Activated CD4-positive, alpha-beta memory T cell treated with anti-CD3 and anti-CD28 coated beads for 36 hours (primary cell): ENCODE measurements at regions not wholly inside any gene's neighbourhood (a gene's known extent, or its start where the extent isn't known, plus 50 kb on each side); places are given as distances from the start of the nearest gene placed in this dataset.

Experiments used
- CTCF ChIA-PET: fragments of 350-600 bp; sonication (Branson Sonifier 250); formaldehyde crosslinking; loops from one replicate; lab custom pipeline; 2021; ENCODE audit warnings: antibody characterized with exemption, inconsistent platforms; lab: Charles Lee
- POLR2A ChIA-PET: fragments of 350-600 bp; sonication (Branson Sonifier 250); formaldehyde crosslinking; loops from one replicate; lab custom pipeline; 2021; ENCODE audit warnings: antibody characterized with exemption; lab: Charles Lee
- DNase-seq: peaks from one replicate; pipeline ENCODE4 v3.0.0-alpha.2; 2020
- H3K27ac Mint-ChIP-seq: one replicate; pipeline ENCODE4 v1.8.0; 2021; ENCODE audit warnings: mixed read lengths
- H3K27me3 Mint-ChIP-seq: one replicate; pipeline ENCODE4 v1.8.0; 2021; ENCODE audit warnings: mixed read lengths
- H3K36me3 Mint-ChIP-seq: one replicate; pipeline ENCODE4 v1.8.0; 2021; ENCODE audit warnings: mixed read lengths
- H3K4me1 Mint-ChIP-seq: one replicate; pipeline ENCODE4 v1.8.0; 2021; ENCODE audit warnings: low read depth, mixed read lengths
- H3K4me3 Mint-ChIP-seq: one replicate; pipeline ENCODE4 v1.8.0; 2021; ENCODE audit warnings: mild to moderate bottlenecking, mixed read lengths
- H3K9me3 Mint-ChIP-seq: one replicate; pipeline ENCODE4 v1.8.0; 2021; ENCODE audit warnings: mixed read lengths
- intact Hi-C: fragments of 100-400 bp; cut with micrococcal nuclease; formaldehyde crosslinking; loops from one replicate; pipeline ENCODE4 v1.15.1; 2023

DNA sequence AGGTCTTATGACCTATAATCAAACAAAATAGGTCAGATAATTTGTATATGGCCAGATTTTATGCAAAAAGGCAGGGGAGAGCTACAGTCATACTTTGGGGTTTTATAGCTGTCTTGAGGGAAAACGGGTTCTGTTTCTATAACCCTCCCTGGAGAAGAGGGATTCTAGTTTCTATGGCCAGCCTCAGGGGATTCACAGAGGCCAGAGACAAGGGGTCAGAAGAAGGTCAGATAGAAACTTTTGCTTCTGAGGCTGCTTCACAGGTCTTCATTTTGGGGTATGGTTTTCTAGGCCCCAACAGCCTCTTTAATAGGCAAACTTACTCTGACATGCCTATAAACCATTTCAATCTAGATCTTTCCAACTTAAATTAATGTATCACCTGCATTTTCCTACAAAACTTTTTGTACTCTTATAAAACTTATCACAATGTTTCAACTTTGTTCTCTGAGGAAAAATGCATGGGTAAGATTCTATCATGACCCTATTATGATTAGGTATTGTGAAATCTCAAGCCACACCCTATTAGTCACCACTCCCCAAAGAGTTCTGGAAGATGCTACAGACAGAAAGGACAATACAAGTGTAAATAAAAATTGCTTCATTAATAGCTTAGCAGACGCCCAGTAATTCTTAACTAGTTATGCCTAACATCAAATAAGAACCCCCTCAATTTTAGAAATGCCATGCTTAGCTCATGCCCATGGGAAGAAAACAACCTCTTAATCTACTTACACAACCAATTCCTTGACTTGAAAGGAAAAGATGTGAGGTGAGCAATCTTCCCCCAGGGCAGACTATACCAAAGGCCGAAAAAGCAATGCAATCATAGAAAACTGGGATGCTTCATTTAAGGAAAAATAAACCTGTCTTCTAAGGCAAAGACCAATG lies 396.6 kb downstream of the TLR4 start:
- Mint-ChIP-seq H3K4me3 (no peak overlapping the region), H3K36me3 (no peaks in the 10 kb centered on the region), H3K27ac (no peak overlapping the region), H3K4me1 (no peaks in the 10 kb centered on the region), H3K9me3 (no peaks in the 10 kb centered on the region), H3K27me3 (no peaks in the 10 kb centered on the region)
- ChIA-PET CTCF (no interaction called here), POLR2A (no interaction called here)
- no peak for DNase-seq
- intact Hi-C loops = no loop called here

DNA sequence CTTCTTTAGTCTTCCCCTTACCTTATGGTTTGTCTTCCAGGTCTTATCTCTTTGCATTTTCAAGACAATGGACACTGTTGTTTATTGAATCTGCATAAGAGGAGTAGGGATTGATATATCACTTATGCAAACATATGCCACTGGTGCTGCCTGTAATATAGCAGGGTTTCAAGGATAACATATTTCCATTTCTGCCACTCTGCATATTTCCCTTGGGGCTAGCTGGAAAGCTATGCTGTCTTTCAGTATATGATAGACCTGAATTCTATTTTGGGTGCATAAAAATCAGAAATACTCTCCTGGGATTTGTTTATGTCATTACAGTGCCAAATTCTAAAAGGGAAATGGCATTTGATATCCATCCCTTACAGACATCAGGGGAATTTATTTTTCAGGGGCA lies 400.2 kb downstream of the TLR4 start:
- intact Hi-C loops = no loop called here
- CTCF ChIA-PET = no interaction called here
- H3K27ac Mint-ChIP-seq = no peak overlapping the region
- no peaks in the 10 kb centered on the region for H3K27me3 Mint-ChIP-seq
- H3K4me1 Mint-ChIP-seq = no peaks in the 10 kb centered on the region
- POLR2A ChIA-PET = no interaction called here
- no peak overlapping the region for H3K4me3 Mint-ChIP-seq
- no peak for DNase-seq
- H3K36me3 Mint-ChIP-seq = no peaks in the 10 kb centered on the region
- H3K9me3 Mint-ChIP-seq = no peaks in the 10 kb centered on the region

DNA sequence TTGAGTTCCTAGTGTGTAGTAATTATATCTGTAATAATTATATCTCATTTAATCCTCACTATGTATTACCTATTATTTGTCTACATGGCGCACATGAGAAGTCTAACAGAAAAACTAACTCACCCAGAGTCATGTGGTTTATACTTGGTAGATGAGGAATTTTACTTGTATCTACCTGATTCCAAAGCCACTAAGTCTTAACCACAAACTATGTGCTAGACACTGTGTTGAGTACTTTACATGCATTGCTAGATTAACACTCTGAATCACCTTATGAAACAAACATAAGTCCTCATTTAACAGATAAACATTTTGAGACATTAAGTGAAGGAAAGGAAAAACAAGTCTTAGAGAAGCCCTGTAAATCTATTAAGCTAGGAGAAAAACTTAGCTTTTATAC lies 404.8 kb downstream of the TLR4 start:
- no peaks in the 10 kb centered on the region for H3K4me1 Mint-ChIP-seq
- POLR2A ChIA-PET = no interaction called here

DNA sequence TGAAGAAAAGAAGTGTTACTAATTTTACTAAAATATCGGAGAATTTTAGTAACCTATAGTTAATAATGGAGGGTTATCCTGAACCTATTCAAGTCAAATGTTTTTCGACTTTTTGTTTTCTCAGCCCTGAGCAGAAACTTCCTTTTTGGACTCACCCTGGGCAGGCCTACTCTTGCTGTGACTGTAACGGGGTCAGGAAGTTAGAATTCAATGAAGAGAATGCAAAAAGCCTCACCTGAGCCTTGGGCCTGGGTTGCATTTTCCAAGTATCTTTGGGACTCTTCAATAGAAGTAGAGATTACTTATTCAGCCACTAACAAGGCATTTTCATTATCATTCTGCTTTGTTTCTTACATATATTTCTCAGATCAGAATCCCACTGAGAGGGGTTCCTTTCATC lies 405.3 kb downstream of the TLR4 start:
- intact Hi-C loops = no loop called here
- Mint-ChIP-seq H3K27me3 (no peaks in the 10 kb centered on the region), H3K4me3 (no peak overlapping the region), H3K4me1 (no peaks in the 10 kb centered on the region), H3K36me3 (no peaks in the 10 kb centered on the region), H3K9me3 (no peaks in the 10 kb centered on the region), H3K27ac (no peak overlapping the region)
- no peak for DNase-seq
- POLR2A ChIA-PET = no interaction called here
- CTCF ChIA-PET = no interaction called here

More for the DNA sequence above, 404.8 kb downstream of the TLR4 start:
- intact Hi-C loops = no loop called here
- Mint-ChIP-seq H3K27me3 (no peaks in the 10 kb centered on the region), H3K27ac (no peak overlapping the region), H3K4me3 (no peak overlapping the region), H3K36me3 (no peaks in the 10 kb centered on the region), H3K9me3 (no peaks in the 10 kb centered on the region)
- no peak for DNase-seq
- CTCF ChIA-PET = no interaction called here

DNA sequence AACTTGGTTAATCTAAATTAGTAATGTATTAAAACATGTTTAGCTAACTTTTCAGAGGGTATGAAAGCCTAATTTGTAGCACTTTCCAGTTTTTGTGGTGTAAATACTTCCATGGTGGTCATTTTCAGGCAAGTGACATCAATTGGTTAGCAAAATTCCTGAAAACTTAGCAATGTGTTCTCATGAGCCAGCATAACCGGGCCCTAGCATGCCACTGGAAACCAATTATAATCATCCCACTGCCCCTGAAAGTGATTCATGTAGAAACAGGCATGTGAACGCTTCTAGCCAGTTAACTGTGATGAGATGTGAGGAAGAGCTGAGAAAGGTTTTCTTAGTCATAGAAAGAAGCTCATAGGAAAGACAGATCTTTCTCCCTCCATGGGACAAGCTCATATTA lies 417.2 kb downstream of the TLR4 start:
- peaks cover 3% of the 10 kb centered on the region for H3K9me3 Mint-ChIP-seq
- H3K4me3 Mint-ChIP-seq = no peak overlapping the region
- no peak overlapping the region for H3K27ac Mint-ChIP-seq
- POLR2A ChIA-PET = interaction anchor here (0.5 kb wide), 1 partner anchor 28 kb away, joined by 3 read pairs; no protein-coding TSS in a partner anchor
- no peaks in the 10 kb centered on the region for H3K36me3 Mint-ChIP-seq
- no peaks in the 10 kb centered on the region for H3K27me3 Mint-ChIP-seq
- no peak for DNase-seq
- CTCF ChIA-PET = no interaction called here
- intact Hi-C loops = no loop called here
- no peaks in the 10 kb centered on the region for H3K4me1 Mint-ChIP-seq

DNA sequence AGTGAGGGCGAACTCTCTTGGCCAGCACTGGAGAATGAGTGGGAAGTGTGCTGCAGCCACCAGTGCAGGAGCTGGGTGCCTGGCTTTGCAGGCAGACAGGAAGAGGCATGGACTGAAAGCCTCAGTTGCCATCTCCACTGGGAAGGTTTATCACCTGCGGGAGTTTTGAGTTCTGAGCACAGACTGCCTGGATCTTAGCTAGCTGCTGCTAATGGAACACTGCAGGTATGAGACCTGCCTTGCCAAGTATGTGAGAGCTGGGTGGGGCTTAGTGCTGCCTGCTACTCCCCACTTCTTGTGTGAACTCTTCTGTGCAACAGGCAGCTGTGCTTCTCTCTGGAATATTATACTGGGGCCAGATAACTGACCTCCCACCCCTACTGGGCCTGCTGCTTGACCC lies 424.1 kb downstream of the TLR4 start:
- no peaks in the 10 kb centered on the region for H3K36me3 Mint-ChIP-seq
- H3K9me3 Mint-ChIP-seq = peaks cover 11% of the 10 kb centered on the region
- DNase-seq = no peak
- H3K27me3 Mint-ChIP-seq = no peaks in the 10 kb centered on the region
- CTCF ChIA-PET = no interaction called here
- intact Hi-C loops = no loop called here
- no peak overlapping the region for H3K4me3 Mint-ChIP-seq
- POLR2A ChIA-PET = no interaction called here
- H3K4me1 Mint-ChIP-seq = no peaks in the 10 kb centered on the region
- no peak overlapping the region for H3K27ac Mint-ChIP-seq

DNA sequence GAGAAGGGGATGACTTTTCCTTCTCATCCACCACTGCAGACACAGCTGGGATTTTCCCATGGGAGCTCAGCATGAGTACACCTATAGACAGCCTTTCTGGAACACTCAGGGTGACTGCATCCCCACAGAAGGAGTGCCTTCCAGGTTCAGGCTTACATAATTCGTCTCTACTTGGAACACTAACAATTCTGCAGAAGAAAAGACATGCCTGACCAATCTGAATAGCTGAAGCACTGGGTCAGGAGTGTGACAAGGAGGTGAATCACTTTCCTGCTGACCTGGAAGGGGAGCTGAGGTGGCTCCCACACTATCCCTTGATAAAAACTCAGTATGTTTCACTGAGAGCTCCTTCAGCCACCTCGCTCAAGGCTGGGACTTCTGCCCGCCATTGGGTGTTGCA lies 425.3 kb downstream of the TLR4 start:
- ChIA-PET CTCF (no interaction called here), POLR2A (no interaction called here)
- Mint-ChIP-seq H3K27me3 (no peaks in the 10 kb centered on the region), H3K27ac (no peak overlapping the region), H3K9me3 (peaks cover 11% of the 10 kb centered on the region), H3K4me3 (no peak overlapping the region), H3K4me1 (no peaks in the 10 kb centered on the region), H3K36me3 (no peaks in the 10 kb centered on the region)
- DNase-seq = no peak
- intact Hi-C loops = no loop called here

DNA sequence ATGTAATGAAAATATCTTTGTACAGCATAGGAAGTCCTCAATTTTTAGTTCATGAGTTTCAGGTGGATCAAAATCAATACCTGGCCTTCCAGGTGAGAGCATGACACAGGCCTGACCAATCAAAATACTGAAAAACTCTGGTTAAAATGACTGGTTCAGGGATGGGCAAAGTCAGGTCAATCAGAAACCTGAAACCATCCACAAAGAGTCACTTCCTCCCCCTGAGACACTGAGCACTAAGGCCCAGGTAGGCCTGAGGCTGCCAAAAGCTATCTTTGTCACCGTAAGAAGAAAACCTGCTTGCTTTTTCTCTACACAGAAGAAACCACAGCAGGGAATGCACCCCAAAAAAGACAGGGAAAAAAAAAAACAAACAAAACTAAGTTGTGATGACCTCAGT lies 444.8 kb downstream of the TLR4 start:
- no peak overlapping the region for H3K27ac Mint-ChIP-seq
- CTCF ChIA-PET = no interaction called here
- no peak overlapping the region for H3K4me3 Mint-ChIP-seq
- H3K27me3 Mint-ChIP-seq = peaks cover 2% of the 10 kb centered on the region
- no peaks in the 10 kb centered on the region for H3K4me1 Mint-ChIP-seq
- POLR2A ChIA-PET = interaction anchor here (0.6 kb wide), 1 partner anchor 27 kb away, joined by 3 read pairs; no protein-coding TSS in a partner anchor
- H3K36me3 Mint-ChIP-seq = no peaks in the 10 kb centered on the region
- DNase-seq = no peak
- H3K9me3 Mint-ChIP-seq = peaks cover 4% of the 10 kb centered on the region
- intact Hi-C loops = no loop called here

DNA sequence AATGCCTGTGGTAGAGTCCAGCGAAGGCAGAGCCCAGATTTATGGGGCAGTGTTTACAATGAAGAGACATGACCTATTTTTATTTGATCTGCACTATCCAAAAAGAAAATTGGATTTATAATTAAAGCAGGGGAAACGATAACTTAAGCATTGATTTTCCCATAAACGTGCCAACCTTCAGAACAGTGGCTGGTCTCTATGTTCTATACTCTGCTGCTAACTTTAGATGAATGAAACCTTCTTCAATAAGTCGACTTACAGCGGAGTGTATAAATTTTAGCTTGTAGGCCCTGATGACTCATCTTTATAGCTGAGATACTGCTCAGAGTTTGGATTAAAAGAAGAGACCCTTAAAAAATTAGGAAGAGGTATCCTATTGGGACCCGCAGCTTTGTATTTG lies 452.6 kb downstream of the TLR4 start:
- ChIA-PET CTCF (no interaction called here), POLR2A (no interaction called here)
- intact Hi-C loops = no loop called here
- Mint-ChIP-seq H3K4me1 (no peaks in the 10 kb centered on the region), H3K4me3 (no peak overlapping the region), H3K9me3 (no peaks in the 10 kb centered on the region), H3K36me3 (no peaks in the 10 kb centered on the region), H3K27me3 (no peaks in the 10 kb centered on the region), H3K27ac (no peak overlapping the region)
- no peak for DNase-seq

DNA sequence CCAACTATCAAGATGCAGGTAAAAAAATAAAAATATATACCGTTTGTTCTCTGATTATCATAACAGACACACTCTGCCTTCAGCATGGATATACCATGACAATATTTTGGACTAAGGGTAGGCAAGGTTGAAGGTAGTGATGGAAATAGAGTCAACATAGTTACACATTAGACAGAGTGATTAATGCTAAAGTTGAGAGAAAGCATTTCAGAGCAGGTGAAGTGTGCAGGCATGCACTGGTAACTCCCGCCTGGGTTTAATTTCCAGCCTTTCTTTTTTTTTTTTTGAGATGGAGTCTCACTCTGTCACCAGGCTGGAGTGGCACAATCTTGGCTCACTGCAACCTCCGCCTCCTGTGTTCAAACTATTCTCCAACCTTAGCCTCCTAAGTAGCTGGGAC lies 458.5 kb downstream of the TLR4 start:
- Mint-ChIP-seq H3K4me3 (no peak overlapping the region), H3K4me1 (no peaks in the 10 kb centered on the region), H3K27me3 (peaks cover 4% of the 10 kb centered on the region), H3K9me3 (no peaks in the 10 kb centered on the region), H3K36me3 (no peaks in the 10 kb centered on the region), H3K27ac (no peak overlapping the region)
- intact Hi-C loops = no loop called here
- DNase-seq = no peak
- CTCF ChIA-PET = no interaction called here
- POLR2A ChIA-PET = no interaction called here

DNA sequence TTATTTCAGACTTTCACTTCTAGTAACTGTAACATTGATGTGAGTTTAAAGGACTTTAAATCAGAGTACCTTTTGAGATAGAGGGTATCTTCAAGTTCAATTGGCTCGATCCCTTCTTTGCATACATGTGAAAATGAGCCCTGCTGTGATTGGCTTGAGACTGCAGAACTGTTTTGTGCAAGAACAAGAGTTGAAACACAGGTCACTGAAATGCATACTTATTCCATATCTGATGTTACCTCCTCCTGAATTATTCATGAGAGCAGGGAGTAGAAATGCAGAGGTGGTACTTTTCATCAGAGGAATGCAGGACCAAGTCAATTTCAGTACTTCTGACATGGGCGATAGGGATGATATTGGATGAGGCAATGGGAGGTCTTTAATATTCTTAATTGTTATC lies 459.5 kb downstream of the TLR4 start:
- Mint-ChIP-seq H3K36me3 (no peaks in the 10 kb centered on the region), H3K27me3 (peaks cover 4% of the 10 kb centered on the region), H3K27ac (no peak overlapping the region), H3K4me3 (no peak overlapping the region), H3K9me3 (no peaks in the 10 kb centered on the region), H3K4me1 (no peaks in the 10 kb centered on the region)
- intact Hi-C loops = no loop called here
- POLR2A ChIA-PET = no interaction called here
- no peak for DNase-seq
- CTCF ChIA-PET = no interaction called here

DNA sequence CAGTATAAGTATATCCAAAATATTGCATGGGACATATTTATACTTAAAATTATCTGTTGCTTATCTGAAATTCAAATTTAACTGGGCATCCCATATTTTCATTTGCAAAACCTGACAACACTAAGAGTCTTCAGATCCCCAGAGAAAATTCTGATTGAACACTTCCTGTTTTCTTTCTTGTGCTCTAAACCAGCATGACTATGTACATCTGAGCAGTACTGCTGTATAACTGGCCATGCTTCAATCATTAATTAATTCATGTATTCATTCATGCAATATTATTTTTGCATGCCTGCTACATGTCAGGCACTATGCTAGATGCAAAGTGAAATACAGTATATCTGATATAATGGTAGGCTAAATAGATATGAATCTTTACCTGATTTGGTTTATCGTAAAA lies 461.2 kb downstream of the TLR4 start:
- no peaks in the 10 kb centered on the region for H3K9me3 Mint-ChIP-seq
- POLR2A ChIA-PET = no interaction called here
- no peak for DNase-seq
- CTCF ChIA-PET = no interaction called here
- H3K4me1 Mint-ChIP-seq = no peaks in the 10 kb centered on the region
- H3K36me3 Mint-ChIP-seq = no peaks in the 10 kb centered on the region
- H3K4me3 Mint-ChIP-seq = no peak overlapping the region
- intact Hi-C loops = no loop called here
- H3K27me3 Mint-ChIP-seq = peaks cover 4% of the 10 kb centered on the region
- H3K27ac Mint-ChIP-seq = no peak overlapping the region
